ENCODE measurements at regions not wholly inside any gene's neighbourhood (a gene's known extent, or its start where the extent isn't known, plus 50 kb on each side); places are given as distances from the start of the nearest gene placed in this dataset.

DNA sequence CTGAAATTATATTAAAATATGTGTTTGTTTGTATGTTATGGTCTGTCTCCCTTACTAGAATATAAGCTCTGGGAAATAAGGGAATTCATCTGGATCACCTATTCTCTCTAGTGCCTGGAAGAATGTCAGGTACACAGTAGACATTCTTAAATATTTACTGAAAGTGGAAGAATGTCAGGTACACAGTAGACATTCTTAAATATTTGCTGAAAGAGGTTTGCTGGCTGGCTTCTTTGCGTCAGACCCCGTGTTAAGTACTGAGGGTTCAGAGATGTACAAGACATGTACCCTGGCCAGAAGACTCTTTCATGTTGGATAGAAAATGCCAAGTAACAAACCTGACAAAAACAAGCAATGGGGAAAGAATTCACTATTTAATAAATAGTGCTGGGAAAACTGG, 199.1 kb downstream of the INSC start:
- Histone ChIP-seq H3K27me3 (ENCODE audit: control insufficient read depth, insufficient read depth, low read length) (no peaks in the 10 kb centered on the region), H3K4me1 (ENCODE audit: control insufficient read depth, insufficient read depth, low read length) (no peaks in the 10 kb centered on the region), H3K9me3 (ENCODE audit: control insufficient read depth, insufficient read depth, low read depth, low read length) (no peaks in the 10 kb centered on the region), H3K4me3 (ENCODE audit: low read depth in 2 of 2, low read length in 2 of 2) (no peak overlapping the region), H3K36me3 (ENCODE audit: control insufficient read depth, insufficient read depth, low read length) (no peaks in the 10 kb centered on the region), H3K27ac (ENCODE audit: low read length) (no peak overlapping the region)
- no peak for ATAC-seq
- no TSS peak for BruUV-seq (replicated peaks)
- DNase-seq (ENCODE audit: low read depth, low spot score) = no peak
- ChIA-PET POLR2A (no interaction called here), CTCF (no interaction called here)
- in situ Hi-C loops (cut with HindIII; ENCODE audit: low pct_unique_long_range_greater_than_20kb, low sequenced_read_pairs) = no loop called here
- intact Hi-C loops (cut with micrococcal nuclease; ENCODE audit: unreplicated experiment) = no loop called here
- TF ChIP-seq POLR2AphosphoS5 (IDR thresholded peaks at IDR 0.05; ENCODE audit: low read depth, low read length) (no peak), TCF7L2 (IDR thresholded peaks at IDR 0.05; ENCODE audit: low read depth, low read length) (no peak), SIN3A (IDR thresholded peaks at IDR 0.05; ENCODE audit: borderline replicate concordance, insufficient read depth, low read depth, low read length) (no peak)
- TF ChIP-seq, protein P1, sequence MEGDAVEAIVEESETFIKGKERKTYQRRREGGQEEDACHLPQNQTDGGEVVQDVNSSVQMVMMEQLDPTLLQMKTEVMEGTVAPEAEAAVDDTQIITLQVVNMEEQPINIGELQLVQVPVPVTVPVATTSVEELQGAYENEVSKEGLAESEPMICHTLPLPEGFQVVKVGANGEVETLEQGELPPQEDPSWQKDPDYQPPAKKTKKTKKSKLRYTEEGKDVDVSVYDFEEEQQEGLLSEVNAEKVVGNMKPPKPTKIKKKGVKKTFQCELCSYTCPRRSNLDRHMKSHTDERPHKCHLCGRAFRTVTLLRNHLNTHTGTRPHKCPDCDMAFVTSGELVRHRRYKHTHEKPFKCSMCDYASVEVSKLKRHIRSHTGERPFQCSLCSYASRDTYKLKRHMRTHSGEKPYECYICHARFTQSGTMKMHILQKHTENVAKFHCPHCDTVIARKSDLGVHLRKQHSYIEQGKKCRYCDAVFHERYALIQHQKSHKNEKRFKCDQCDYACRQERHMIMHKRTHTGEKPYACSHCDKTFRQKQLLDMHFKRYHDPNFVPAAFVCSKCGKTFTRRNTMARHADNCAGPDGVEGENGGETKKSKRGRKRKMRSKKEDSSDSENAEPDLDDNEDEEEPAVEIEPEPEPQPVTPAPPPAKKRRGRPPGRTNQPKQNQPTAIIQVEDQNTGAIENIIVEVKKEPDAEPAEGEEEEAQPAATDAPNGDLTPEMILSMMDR (IDR thresholded peaks at IDR 0.05) = no peak
- TF ChIP-seq, protein P2, sequence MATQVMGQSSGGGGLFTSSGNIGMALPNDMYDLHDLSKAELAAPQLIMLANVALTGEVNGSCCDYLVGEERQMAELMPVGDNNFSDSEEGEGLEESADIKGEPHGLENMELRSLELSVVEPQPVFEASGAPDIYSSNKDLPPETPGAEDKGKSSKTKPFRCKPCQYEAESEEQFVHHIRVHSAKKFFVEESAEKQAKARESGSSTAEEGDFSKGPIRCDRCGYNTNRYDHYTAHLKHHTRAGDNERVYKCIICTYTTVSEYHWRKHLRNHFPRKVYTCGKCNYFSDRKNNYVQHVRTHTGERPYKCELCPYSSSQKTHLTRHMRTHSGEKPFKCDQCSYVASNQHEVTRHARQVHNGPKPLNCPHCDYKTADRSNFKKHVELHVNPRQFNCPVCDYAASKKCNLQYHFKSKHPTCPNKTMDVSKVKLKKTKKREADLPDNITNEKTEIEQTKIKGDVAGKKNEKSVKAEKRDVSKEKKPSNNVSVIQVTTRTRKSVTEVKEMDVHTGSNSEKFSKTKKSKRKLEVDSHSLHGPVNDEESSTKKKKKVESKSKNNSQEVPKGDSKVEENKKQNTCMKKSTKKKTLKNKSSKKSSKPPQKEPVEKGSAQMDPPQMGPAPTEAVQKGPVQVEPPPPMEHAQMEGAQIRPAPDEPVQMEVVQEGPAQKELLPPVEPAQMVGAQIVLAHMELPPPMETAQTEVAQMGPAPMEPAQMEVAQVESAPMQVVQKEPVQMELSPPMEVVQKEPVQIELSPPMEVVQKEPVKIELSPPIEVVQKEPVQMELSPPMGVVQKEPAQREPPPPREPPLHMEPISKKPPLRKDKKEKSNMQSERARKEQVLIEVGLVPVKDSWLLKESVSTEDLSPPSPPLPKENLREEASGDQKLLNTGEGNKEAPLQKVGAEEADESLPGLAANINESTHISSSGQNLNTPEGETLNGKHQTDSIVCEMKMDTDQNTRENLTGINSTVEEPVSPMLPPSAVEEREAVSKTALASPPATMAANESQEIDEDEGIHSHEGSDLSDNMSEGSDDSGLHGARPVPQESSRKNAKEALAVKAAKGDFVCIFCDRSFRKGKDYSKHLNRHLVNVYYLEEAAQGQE (IDR thresholded peaks at IDR 0.05; ENCODE audit: insufficient read depth in 1 of 2, low read depth in 2 of 2, low read length in 1 of 2) = no peak

GRCh38 chr11:15318814-15319213, 204.1 kb downstream of the INSC start:
- in situ Hi-C loops (cut with HindIII; ENCODE audit: low pct_unique_long_range_greater_than_20kb, low sequenced_read_pairs) (no loop called here), intact Hi-C loops (cut with micrococcal nuclease; ENCODE audit: unreplicated experiment) (no loop called here)
- POLR2A ChIA-PET = no interaction called here
- H3K4me1 ChIP-seq (ENCODE audit: control insufficient read depth, insufficient read depth, low read length) = no peaks in the 10 kb centered on the region
- DNase-seq (ENCODE audit: low read depth, low spot score) = no peak
- ATAC-seq = no peak
- H3K27ac ChIP-seq (ENCODE audit: low read length) = no peak overlapping the region
- no peaks in the 10 kb centered on the region for H3K27me3 ChIP-seq (ENCODE audit: control insufficient read depth, insufficient read depth, low read length)
- TF ChIP-seq, protein P2 (IDR thresholded peaks at IDR 0.05; ENCODE audit: insufficient read depth in 1 of 2, low read depth in 2 of 2, low read length in 1 of 2) = no peak
- CTCF ChIA-PET = no interaction called here
- no peak overlapping the region for H3K4me3 ChIP-seq (ENCODE audit: low read depth in 2 of 2, low read length in 2 of 2)
- no TSS peak for BruUV-seq (replicated peaks)
- no peaks in the 10 kb centered on the region for H3K36me3 ChIP-seq (ENCODE audit: control insufficient read depth, insufficient read depth, low read length)
- no peaks in the 10 kb centered on the region for H3K9me3 ChIP-seq (ENCODE audit: control insufficient read depth, insufficient read depth, low read depth, low read length)

Data from Panc1 (cell line).